ENCODE measurements at regions not wholly inside any gene's neighbourhood (a gene's known extent, or its start where the extent isn't known, plus 50 kb on each side); places are given as distances from the start of the nearest gene placed in this dataset.

GRCh38 chr10:117929327-117930067, 117.2 kb downstream of the RAB11FIP2 start:
- Histone ChIP-seq H3K27me3 (ENCODE audit: control insufficient read depth, insufficient read depth, low read length) (no peaks in the 10 kb centered on the region), H3K9me3 (ENCODE audit: control insufficient read depth, insufficient read depth, low read length) (no peaks in the 10 kb centered on the region), H3K4me3 (ENCODE audit: low read depth, low read length) (no peak overlapping the region), H3K27ac (ENCODE audit: low read depth, low read length) (no peak overlapping the region)
- TF ChIP-seq CTCF (IDR thresholded peaks at IDR 0.05; ENCODE audit: low read depth, low read length): no peak
- DNase-seq (ENCODE audit: low read depth, low spot score): no peak
- ChIA-PET CTCF (no interaction called here), POLR2A (no interaction called here)

- Histone ChIP-seq H3K9me3 (ENCODE audit: control insufficient read depth, insufficient read depth, low read length) (no peaks in the 10 kb centered on the region), H3K4me3 (ENCODE audit: low read depth, low read length) (no peak overlapping the region), H3K27ac (ENCODE audit: low read depth, low read length) (no peak overlapping the region), H3K27me3 (ENCODE audit: control insufficient read depth, insufficient read depth, low read length) (no peaks in the 10 kb centered on the region)
- DNase-seq (ENCODE audit: low read depth, low spot score): no peak
- CTCF ChIA-PET: no interaction called here
- no peak for TF ChIP-seq CTCF (IDR thresholded peaks at IDR 0.05; ENCODE audit: low read depth, low read length)
- POLR2A ChIA-PET: no interaction called here
Observed at GRCh38 chr10:117931078-117931477, 115.7 kb downstream of the RAB11FIP2 start.

- no peaks in the 10 kb centered on the region for H3K27me3 ChIP-seq (ENCODE audit: control insufficient read depth, insufficient read depth, low read length)
- H3K27ac ChIP-seq (ENCODE audit: low read depth, low read length): no peak overlapping the region
- ChIA-PET POLR2A (no interaction called here), CTCF (no interaction called here)
- H3K4me3 ChIP-seq (ENCODE audit: low read depth, low read length): no peak overlapping the region
- no peaks in the 10 kb centered on the region for H3K9me3 ChIP-seq (ENCODE audit: control insufficient read depth, insufficient read depth, low read length)
- DNase-seq (ENCODE audit: low read depth, low spot score): no peak
- no peak for TF ChIP-seq CTCF (IDR thresholded peaks at IDR 0.05; ENCODE audit: low read depth, low read length)
Observed at GRCh38 chr10:117933036-117933435, 113.7 kb downstream of the RAB11FIP2 start.

- Histone ChIP-seq H3K27ac (ENCODE audit: low read depth, low read length) (no peak overlapping the region), H3K27me3 (ENCODE audit: control insufficient read depth, insufficient read depth, low read length) (no peaks in the 10 kb centered on the region), H3K9me3 (ENCODE audit: control insufficient read depth, insufficient read depth, low read length) (no peaks in the 10 kb centered on the region), H3K4me3 (ENCODE audit: low read depth, low read length) (no peak overlapping the region)
- DNase-seq (ENCODE audit: low read depth, low spot score): no peak
- no peak for TF ChIP-seq CTCF (IDR thresholded peaks at IDR 0.05; ENCODE audit: low read depth, low read length)
- CTCF ChIA-PET: no interaction called here
- POLR2A ChIA-PET: no interaction called here
Observed at GRCh38 chr10:117934477-117934876, 112.3 kb downstream of the RAB11FIP2 start.

- Histone ChIP-seq H3K9me3 (ENCODE audit: control insufficient read depth, insufficient read depth, low read length) (no peaks in the 10 kb centered on the region), H3K27me3 (ENCODE audit: control insufficient read depth, insufficient read depth, low read length) (no peaks in the 10 kb centered on the region), H3K27ac (ENCODE audit: low read depth, low read length) (no peak overlapping the region), H3K4me3 (ENCODE audit: low read depth, low read length) (no peak overlapping the region)
- CTCF ChIA-PET: no interaction called here
- POLR2A ChIA-PET: no interaction called here
- no peak for TF ChIP-seq CTCF (IDR thresholded peaks at IDR 0.05; ENCODE audit: low read depth, low read length)
- DNase-seq (ENCODE audit: low read depth, low spot score): no peak
Observed at GRCh38 chr10:117936141-117936540, 110.6 kb downstream of the RAB11FIP2 start.

Measured in AG04450 (cell line).